ENCODE measurements at regions not wholly inside any gene's neighbourhood (a gene's known extent, or its start where the extent isn't known, plus 50 kb on each side); places are given as distances from the start of the nearest gene placed in this dataset.

DNA sequence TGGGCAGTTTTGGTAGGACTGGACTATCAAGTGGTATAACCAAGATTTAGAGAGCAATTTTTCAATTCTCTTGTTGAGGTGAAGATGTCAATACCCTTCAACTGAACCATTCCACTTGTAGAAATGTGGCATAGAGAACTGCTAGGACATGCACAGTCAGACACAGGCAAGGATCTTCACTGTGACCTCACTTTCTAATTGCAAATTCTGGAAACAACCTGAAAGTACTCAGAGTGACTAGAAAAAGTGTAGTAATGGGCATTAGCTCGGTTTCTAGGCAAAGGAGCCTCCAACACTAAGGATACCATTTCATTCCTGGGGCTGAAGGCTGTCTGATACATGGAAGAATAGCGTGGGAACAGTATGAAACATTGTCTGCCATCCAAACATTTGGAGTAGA lies 433.0 kb upstream of the RUNX1 start:
- no peak for TF ChIP-seq FOXM1 (IDR thresholded peaks at IDR 0.05; ENCODE audit: borderline replicate concordance, low read depth)

DNA sequence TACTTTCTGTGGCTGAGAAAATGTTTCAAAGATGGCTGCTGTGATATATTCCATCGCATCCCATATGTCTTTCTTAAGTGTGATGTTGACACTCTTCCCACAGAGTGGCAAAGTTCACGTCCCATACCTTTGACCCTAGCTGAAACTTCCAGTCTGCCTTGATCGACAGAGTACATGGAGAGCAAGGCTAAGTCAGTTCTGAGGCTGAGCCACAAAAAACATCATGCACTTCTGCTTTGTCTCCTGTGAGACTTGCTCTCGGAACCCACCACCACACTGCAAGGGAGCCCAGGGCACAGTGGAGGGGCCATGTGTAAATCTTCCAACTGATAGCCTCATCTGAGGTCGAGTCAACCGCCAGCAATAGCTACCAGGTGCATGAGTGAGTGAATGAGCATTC lies 431.9 kb upstream of the RUNX1 start:
- no peak for TF ChIP-seq CREB1 (IDR thresholded peaks at IDR 0.05; ENCODE audit: low read depth)
- TF ChIP-seq TCF12 (IDR thresholded peaks at IDR 0.05; ENCODE audit: low read depth) = no peak
- no peak for TF ChIP-seq FOXM1 (IDR thresholded peaks at IDR 0.05; ENCODE audit: borderline replicate concordance, low read depth)
- TF ChIP-seq CEBPB (IDR thresholded peaks at IDR 0.05) = no peak
- TF ChIP-seq EGR1 (IDR thresholded peaks at IDR 0.05) = no peak
- TF ChIP-seq, protein P1, sequence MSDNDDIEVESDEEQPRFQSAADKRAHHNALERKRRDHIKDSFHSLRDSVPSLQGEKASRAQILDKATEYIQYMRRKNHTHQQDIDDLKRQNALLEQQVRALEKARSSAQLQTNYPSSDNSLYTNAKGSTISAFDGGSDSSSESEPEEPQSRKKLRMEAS (IDR thresholded peaks at IDR 0.05) = no peak

DNA sequence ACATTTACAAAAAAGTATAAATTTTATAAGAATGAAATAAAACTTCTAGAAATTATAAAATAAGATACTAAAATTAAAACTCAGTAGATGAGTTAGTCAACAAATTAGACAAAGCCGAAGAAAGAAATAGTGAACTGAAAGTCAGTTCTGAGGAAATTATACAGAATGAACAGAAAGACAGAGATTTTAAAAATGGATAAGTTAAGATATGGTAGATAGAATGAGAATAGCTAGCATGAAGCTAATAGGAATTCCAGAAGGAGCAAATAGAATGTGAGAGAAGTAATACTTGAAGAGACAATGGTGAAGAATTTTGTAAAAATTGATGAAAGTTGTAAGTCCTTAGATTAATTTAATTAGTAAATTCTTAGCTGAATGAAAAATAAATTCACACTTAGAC lies 430.4 kb upstream of the RUNX1 start:
- TF ChIP-seq, protein P1 (IDR thresholded peaks at IDR 0.05) = no peak
- TF ChIP-seq EGR1 (IDR thresholded peaks at IDR 0.05) = no peak
- TF ChIP-seq TAF1 (IDR thresholded peaks at IDR 0.05; ENCODE audit: low read depth) = no peak
- no peak for TF ChIP-seq RAD21 (IDR thresholded peaks at IDR 0.05; ENCODE audit: low read depth)
- TF ChIP-seq, protein P2, sequence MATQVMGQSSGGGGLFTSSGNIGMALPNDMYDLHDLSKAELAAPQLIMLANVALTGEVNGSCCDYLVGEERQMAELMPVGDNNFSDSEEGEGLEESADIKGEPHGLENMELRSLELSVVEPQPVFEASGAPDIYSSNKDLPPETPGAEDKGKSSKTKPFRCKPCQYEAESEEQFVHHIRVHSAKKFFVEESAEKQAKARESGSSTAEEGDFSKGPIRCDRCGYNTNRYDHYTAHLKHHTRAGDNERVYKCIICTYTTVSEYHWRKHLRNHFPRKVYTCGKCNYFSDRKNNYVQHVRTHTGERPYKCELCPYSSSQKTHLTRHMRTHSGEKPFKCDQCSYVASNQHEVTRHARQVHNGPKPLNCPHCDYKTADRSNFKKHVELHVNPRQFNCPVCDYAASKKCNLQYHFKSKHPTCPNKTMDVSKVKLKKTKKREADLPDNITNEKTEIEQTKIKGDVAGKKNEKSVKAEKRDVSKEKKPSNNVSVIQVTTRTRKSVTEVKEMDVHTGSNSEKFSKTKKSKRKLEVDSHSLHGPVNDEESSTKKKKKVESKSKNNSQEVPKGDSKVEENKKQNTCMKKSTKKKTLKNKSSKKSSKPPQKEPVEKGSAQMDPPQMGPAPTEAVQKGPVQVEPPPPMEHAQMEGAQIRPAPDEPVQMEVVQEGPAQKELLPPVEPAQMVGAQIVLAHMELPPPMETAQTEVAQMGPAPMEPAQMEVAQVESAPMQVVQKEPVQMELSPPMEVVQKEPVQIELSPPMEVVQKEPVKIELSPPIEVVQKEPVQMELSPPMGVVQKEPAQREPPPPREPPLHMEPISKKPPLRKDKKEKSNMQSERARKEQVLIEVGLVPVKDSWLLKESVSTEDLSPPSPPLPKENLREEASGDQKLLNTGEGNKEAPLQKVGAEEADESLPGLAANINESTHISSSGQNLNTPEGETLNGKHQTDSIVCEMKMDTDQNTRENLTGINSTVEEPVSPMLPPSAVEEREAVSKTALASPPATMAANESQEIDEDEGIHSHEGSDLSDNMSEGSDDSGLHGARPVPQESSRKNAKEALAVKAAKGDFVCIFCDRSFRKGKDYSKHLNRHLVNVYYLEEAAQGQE (IDR thresholded peaks at IDR 0.05; ENCODE audit: low read depth) = no peak
- no peak for TF ChIP-seq CEBPB (IDR thresholded peaks at IDR 0.05)
- TF ChIP-seq TCF12 (IDR thresholded peaks at IDR 0.05; ENCODE audit: low read depth) = no peak
- no peak for TF ChIP-seq TEAD4 (IDR thresholded peaks at IDR 0.05)
- no peak for TF ChIP-seq NFIC (IDR thresholded peaks at IDR 0.05)
- TF ChIP-seq, protein P3, sequence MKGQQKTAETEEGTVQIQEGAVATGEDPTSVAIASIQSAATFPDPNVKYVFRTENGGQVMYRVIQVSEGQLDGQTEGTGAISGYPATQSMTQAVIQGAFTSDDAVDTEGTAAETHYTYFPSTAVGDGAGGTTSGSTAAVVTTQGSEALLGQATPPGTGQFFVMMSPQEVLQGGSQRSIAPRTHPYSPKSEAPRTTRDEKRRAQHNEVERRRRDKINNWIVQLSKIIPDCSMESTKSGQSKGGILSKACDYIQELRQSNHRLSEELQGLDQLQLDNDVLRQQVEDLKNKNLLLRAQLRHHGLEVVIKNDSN (IDR thresholded peaks at IDR 0.05) = no peak
- no peak for TF ChIP-seq YY1 (IDR thresholded peaks at IDR 0.05; ENCODE audit: low read depth)
- no peak for TF ChIP-seq FOXM1 (IDR thresholded peaks at IDR 0.05; ENCODE audit: borderline replicate concordance, low read depth)
- TF ChIP-seq CREB1 (IDR thresholded peaks at IDR 0.05; ENCODE audit: low read depth) = no peak
- TF ChIP-seq ZBTB7A (IDR thresholded peaks at IDR 0.05; ENCODE audit: low read depth) = no peak
- TF ChIP-seq EP300 (IDR thresholded peaks at IDR 0.05; ENCODE audit: borderline replicate concordance) = no peak

DNA sequence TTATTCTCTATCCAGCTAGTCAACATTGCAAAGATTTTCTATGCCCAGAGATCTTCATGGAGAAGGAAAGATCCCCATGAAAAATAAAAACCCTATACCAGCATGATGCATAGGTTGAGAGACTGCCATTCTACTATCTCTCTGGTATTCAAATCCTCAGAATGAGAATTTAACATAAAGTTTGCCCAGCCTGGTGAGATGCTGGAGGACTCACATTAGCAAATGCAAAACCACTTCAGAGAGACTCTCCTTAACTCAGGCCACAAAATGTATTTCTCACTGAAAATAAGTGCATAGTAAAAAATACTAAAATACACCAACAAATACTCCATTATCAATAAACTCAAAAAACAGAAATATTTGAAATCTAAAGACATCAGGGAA lies 430.0 kb upstream of the RUNX1 start:
- no peak for TF ChIP-seq FOXM1 (IDR thresholded peaks at IDR 0.05; ENCODE audit: borderline replicate concordance, low read depth)
- TF ChIP-seq, protein P3 (IDR thresholded peaks at IDR 0.05) = no peak

DNA sequence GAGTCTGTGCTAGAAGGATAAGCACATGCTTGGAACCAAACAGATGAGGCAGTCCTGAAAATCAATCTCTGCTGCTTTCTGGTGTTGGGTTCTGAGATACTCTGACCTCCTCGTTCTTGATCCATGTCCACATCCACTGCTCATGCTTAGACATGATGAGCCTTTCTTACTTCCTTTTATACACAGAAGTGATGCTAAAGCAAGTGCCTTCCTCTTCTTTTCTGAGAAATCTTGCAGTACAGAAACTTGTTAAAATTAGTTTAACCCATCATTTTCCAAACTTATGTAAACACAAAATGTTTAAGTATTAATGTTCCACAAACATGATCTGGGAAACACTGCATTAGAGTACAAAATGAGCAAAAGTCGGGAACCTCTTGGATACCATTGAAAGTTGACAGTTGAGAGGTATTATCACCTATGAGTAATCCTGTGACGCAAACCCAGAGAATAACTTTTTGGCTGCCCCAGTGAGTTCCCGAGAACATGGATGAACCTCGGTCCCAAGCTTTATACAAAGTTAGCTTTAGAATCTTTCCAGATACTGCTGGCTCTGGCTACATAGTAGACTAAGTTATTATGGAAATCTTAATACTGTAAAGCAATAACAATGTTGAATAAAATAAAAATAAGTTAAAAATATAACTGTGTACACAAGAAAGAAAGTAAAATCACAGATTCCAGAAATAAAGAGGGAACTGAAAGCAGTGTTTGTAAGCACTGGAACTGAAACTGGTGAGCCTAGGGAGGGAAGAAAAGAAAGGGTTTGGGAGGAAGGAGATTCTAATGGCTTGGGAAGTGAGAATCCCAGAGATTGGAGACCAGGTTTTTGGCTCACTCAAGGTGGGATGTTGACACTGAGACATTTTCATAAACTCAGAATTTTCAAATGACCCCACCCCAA lies 429.3 kb upstream of the RUNX1 start:
- TF ChIP-seq NFIC (IDR thresholded peaks at IDR 0.05) (no peak), TCF12 (IDR thresholded peaks at IDR 0.05; ENCODE audit: low read depth) (no peak), FOXM1 (IDR thresholded peaks at IDR 0.05; ENCODE audit: borderline replicate concordance, low read depth) (no peak), CREB1 (IDR thresholded peaks at IDR 0.05; ENCODE audit: low read depth) (no peak), CEBPB (IDR thresholded peaks at IDR 0.05) (no peak), TEAD4 (IDR thresholded peaks at IDR 0.05) (no peak), ZBTB7A (IDR thresholded peaks at IDR 0.05; ENCODE audit: low read depth) (no peak), RAD21 (IDR thresholded peaks at IDR 0.05; ENCODE audit: low read depth) (no peak), YY1 (IDR thresholded peaks at IDR 0.05; ENCODE audit: low read depth) (no peak)
- TF ChIP-seq, protein P1 (IDR thresholded peaks at IDR 0.05) = no peak

DNA sequence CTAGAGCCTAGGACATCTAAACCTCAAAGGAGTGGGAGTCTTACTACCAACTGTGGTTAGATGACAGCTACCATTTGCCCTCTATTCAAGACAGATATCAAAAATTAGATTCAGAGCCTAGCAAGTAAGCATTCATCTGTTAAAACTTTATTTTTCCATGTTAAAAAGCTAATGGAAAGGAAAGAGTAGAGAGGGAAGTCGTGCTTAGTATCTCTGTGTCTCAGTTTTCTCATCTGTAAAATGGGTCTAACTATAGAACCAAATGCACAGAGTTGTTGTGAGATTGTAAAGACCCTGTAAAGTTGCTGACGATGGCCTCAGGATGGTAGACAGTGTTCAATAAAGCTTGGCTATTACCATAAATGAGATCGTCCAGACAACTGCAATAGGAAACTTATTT lies 428.5 kb upstream of the RUNX1 start:
- TF ChIP-seq RAD21 (IDR thresholded peaks at IDR 0.05; ENCODE audit: low read depth) = no peak
- no peak for TF ChIP-seq YY1 (IDR thresholded peaks at IDR 0.05; ENCODE audit: low read depth)
- no peak for TF ChIP-seq TAF1 (IDR thresholded peaks at IDR 0.05; ENCODE audit: low read depth)
- TF ChIP-seq, protein P1 (IDR thresholded peaks at IDR 0.05) = no peak
- no peak for TF ChIP-seq CREB1 (IDR thresholded peaks at IDR 0.05; ENCODE audit: low read depth)
- no peak for TF ChIP-seq NFIC (IDR thresholded peaks at IDR 0.05)
- TF ChIP-seq EP300 (IDR thresholded peaks at IDR 0.05; ENCODE audit: borderline replicate concordance) = no peak
- TF ChIP-seq CEBPB (IDR thresholded peaks at IDR 0.05) = no peak
- no peak for TF ChIP-seq ZBTB7A (IDR thresholded peaks at IDR 0.05; ENCODE audit: low read depth)
- TF ChIP-seq, protein P2 (IDR thresholded peaks at IDR 0.05; ENCODE audit: low read depth) = no peak
- TF ChIP-seq TCF12 (IDR thresholded peaks at IDR 0.05; ENCODE audit: low read depth) = no peak
- TF ChIP-seq FOXM1 (IDR thresholded peaks at IDR 0.05; ENCODE audit: borderline replicate concordance, low read depth) = no peak
- TF ChIP-seq TEAD4 (IDR thresholded peaks at IDR 0.05) = no peak
- no peak for TF ChIP-seq EGR1 (IDR thresholded peaks at IDR 0.05)
- TF ChIP-seq, protein P3 (IDR thresholded peaks at IDR 0.05) = no peak

Data from Ishikawa (cell line).